Body of pancreas (tissue), 4 donors: ENCODE measurements at regions not wholly inside any gene's neighbourhood (a gene's known extent, or its start where the extent isn't known, plus 50 kb on each side); places are given as distances from the start of the nearest gene placed in this dataset.
"Not testable (repeated sequence)": the region's sequence is repeated elsewhere in the genome, so short reads cannot be mapped to it uniquely, and the experiment has no call there.

ENCODE experiments used
- ATAC-seq: fragments of 150-250 bp; one replicate; pipeline ENCODE4 v1.9.1; 2016
- DNase-seq, 4 donors: peaks; one replicate each; pipeline ENCODE4 v3.0.0-alpha.2; 2019
- H3K27ac ChIP-seq, 4 donors: fragments of 200-600 bp; sonication (generic); 1 replicate in 3 of 4; 2 replicates in 1 of 4; pipeline versions ENCODE4 v1.5.1 to v1.6.1; 2016 to 2019; ENCODE audit warnings: mild to moderate bottlenecking in 1 of 4, mixed read lengths in 1 of 4, moderate library complexity in 1 of 4
- H3K27me3 ChIP-seq, 2 donors: fragments of 200-600 bp; sonication (generic); one replicate each; pipeline ENCODE4 v1.6.0; 2016; ENCODE audit warnings: mild to moderate bottlenecking in 1 of 2
- H3K36me3 ChIP-seq, 2 donors: fragments of 200-600 bp; sonication (generic); replicated peaks in 1 of 2; 2 replicates each; pipeline ENCODE4 v1.5.1; 2016; ENCODE audit warnings: low read depth in 2 of 2; ENCODE audit not compliant: insufficient read depth in 1 of 2
- H3K4me1 ChIP-seq: fragments of 200-600 bp; sonication (generic); one replicate; pipeline ENCODE4 v1.6.0; 2016
- H3K4me3 ChIP-seq, 2 donors: fragments of 200-600 bp; sonication (generic); 1 replicate in 1 of 2; 2 replicates in 1 of 2; pipeline ENCODE4 v1.5.1; 2016 to 2019
- H3K9me3 ChIP-seq, 3 donors: fragments of 200-600 bp; sonication (generic); 1 replicate in 2 of 3; 2 replicates in 1 of 3; pipeline ENCODE4 v1.5.1; 2016
- CTCF ChIP-seq, 7 experiments: fragments of 450-650 bp in 4 of 7; fragments of 200-600 bp in 3 of 7; sonication (generic) in 3 of 7; IDR thresholded peaks; one replicate each; pipeline ENCODE4 v1.5.1; 2016 to 2019; ENCODE audit warnings: antibody characterized with exemption in 7 of 7
- POLR2A ChIP-seq, 3 donors: fragments of 450-650 bp; IDR thresholded peaks; one replicate each; pipeline ENCODE4 v1.6.1; 2016; ENCODE audit warnings: antibody characterized with exemption in 3 of 3, mild to moderate bottlenecking in 2 of 3
- WGBS, 2 donors: methylation state at CpG; one replicate each; pipeline ENCODE4 v1.1.5; 2017; 5-methylcytosine and 5-hydroxymethylcytosine counted together
- intact Hi-C: fragments of 100-400 bp; cut with DNase I; formaldehyde crosslinking; loops from one replicate; pipeline ENCODE4 v1.15.1; 2023

- no peak for TF ChIP-seq POLR2A (IDR thresholded peaks at IDR 0.05)
- no peak for TF ChIP-seq CTCF (IDR thresholded peaks at IDR 0.05)
- no peak for ATAC-seq
- H3K36me3 ChIP-seq = no peaks in the 10 kb centered on the region
- no peaks in the 10 kb centered on the region for H3K9me3 ChIP-seq
- H3K4me3 ChIP-seq = no peak overlapping the region
- intact Hi-C loops = no loop called here
- 33 to 50% methylated on average over 1 of the region's 1 CpG for WGBS, 2 donors
- no peak for DNase-seq
- no peaks in the 10 kb centered on the region for H3K4me1 ChIP-seq
- H3K27ac ChIP-seq = no peak overlapping the region
- H3K27me3 ChIP-seq = no peaks in the 10 kb centered on the region
Observed at GRCh38 chr20:7171911-7172310, 404.4 kb downstream of the BMP2 start.

- Histone ChIP-seq H3K4me3 (no peak overlapping the region), H3K4me1 (no peaks in the 10 kb centered on the region), H3K9me3 (no peaks in the 10 kb centered on the region), H3K36me3 (no peaks in the 10 kb centered on the region), H3K27me3 (no peaks in the 10 kb centered on the region), H3K27ac (no peak overlapping the region)
- TF ChIP-seq POLR2A (IDR thresholded peaks at IDR 0.05) = no peak
- no peak for TF ChIP-seq CTCF (IDR thresholded peaks at IDR 0.05)
- ATAC-seq (no peak), DNase-seq (no peak)
- WGBS, 2 donors = 72 to 73% methylated on average over 2 of the region's 2 CpGs
- intact Hi-C loops = no loop called here
Observed at GRCh38 chr20:7174554-7174953, 407.1 kb downstream of the BMP2 start.

GRCh38 chr20:7175827-7176226, 408.3 kb downstream of the BMP2 start:
- intact Hi-C loops, H3K4me3 ChIP-seq, H3K27me3 ChIP-seq, H3K36me3 ChIP-seq, H3K4me1 ChIP-seq, H3K27ac ChIP-seq, ATAC-seq, DNase-seq, H3K9me3 ChIP-seq: not testable (repeated sequence)
- WGBS, 2 donors = 67 to 71% methylated on average over 1 of the region's 1 CpG

- Histone ChIP-seq H3K4me3 (no peak overlapping the region), H3K4me1 (no peaks in the 10 kb centered on the region), H3K36me3 (no peaks in the 10 kb centered on the region), H3K27ac (no peak overlapping the region), H3K27me3 (no peaks in the 10 kb centered on the region), H3K9me3 (peaks cover 0 to 8% (median 0%) of the 10 kb centered on the region in 3 donors)
- intact Hi-C loops = no loop called here
- DNase-seq = no peak
- 60 to 77% methylated on average over 2 of the region's 2 CpGs for WGBS, 2 donors
- ATAC-seq = no peak
- TF ChIP-seq CTCF (IDR thresholded peaks at IDR 0.05) (no peak), POLR2A (IDR thresholded peaks at IDR 0.05) (no peak)
Observed at GRCh38 chr20:7178004-7178403, 410.5 kb downstream of the BMP2 start.

GRCh38 chr20:7180256-7181045, 413.0 kb downstream of the BMP2 start:
- ATAC-seq (no peak), DNase-seq (no peak)
- TF ChIP-seq CTCF (IDR thresholded peaks at IDR 0.05) (no peak), POLR2A (IDR thresholded peaks at IDR 0.05) (no peak)
- WGBS, 2 donors = 35 to 47% methylated on average over 4 of the region's 4 CpGs
- Histone ChIP-seq H3K36me3 (no peaks in the 10 kb centered on the region), H3K4me3 (no peak overlapping the region), H3K9me3 (peaks cover 0 to 8% (median 0%) of the 10 kb centered on the region in 3 donors), H3K27me3 (no peaks in the 10 kb centered on the region), H3K4me1 (no peaks in the 10 kb centered on the region), H3K27ac (no peak overlapping the region)
- intact Hi-C loops = no loop called here
